Panc1 (cell line): ENCODE measurements at regions not wholly inside any gene's neighbourhood (a gene's known extent, or its start where the extent isn't known, plus 50 kb on each side); places are given as distances from the start of the nearest gene placed in this dataset.

Experiments used
- ATAC-seq: fragments of 200-7000 bp; cut with Tn5 transposase; 2 replicates; pipeline ENCODE4 v1.9.1; 2020; ENCODE audit warnings: mild to moderate bottlenecking, moderate library complexity
- BruUV-seq: library from RNA; stranded (reverse); fragments of 400-500 nt; replicated peaks from 2 replicates; lab custom pipeline; 2021; lab: Mats Ljungman, UMichigan
- CTCF ChIA-PET: fragments of 300-600 bp; sonication (Branson Sonifier 250); formaldehyde crosslinking; loops from one replicate; lab custom pipeline; 2022; ENCODE audit warnings: antibody characterized with exemption; lab: Charles Lee
- POLR2A ChIA-PET: fragments of 300-600 bp; sonication (Branson Sonifier 250); formaldehyde crosslinking; loops from one replicate; lab custom pipeline; 2022; ENCODE audit warnings: antibody characterized with exemption; lab: Charles Lee
- DNase-seq: peaks from one replicate; pipeline ENCODE4 v3.0.0-alpha.2; 2010; ENCODE audit warnings: low read depth, low spot score
- H3K27ac ChIP-seq: 2 replicates; pipeline ENCODE4 v1.5.1; 2011; ENCODE audit warnings: mild to moderate bottlenecking, low read length, inconsistent platforms
- H3K27me3 ChIP-seq: fragments of 200-500 bp; sonication (Bioruptor generic); 2 replicates; pipeline ENCODE4 v1.6.0; 2014; ENCODE audit warnings: low read length, inconsistent platforms; ENCODE audit not compliant: control insufficient read depth, insufficient read depth
- H3K36me3 ChIP-seq: fragments of 200-500 bp; sonication (Bioruptor generic); 2 replicates; pipeline ENCODE4 v1.5.1; 2014; ENCODE audit warnings: inconsistent platforms, mild to moderate bottlenecking, low read length, moderate library complexity; ENCODE audit not compliant: control insufficient read depth, insufficient read depth
- H3K4me1 ChIP-seq: 2 replicates; pipeline ENCODE4 v1.5.1; 2011; ENCODE audit warnings: inconsistent platforms, mild to moderate bottlenecking, low read length, moderate library complexity; ENCODE audit not compliant: control insufficient read depth, insufficient read depth
- H3K4me3 ChIP-seq, 2 experiments: 2 replicates each; pipeline ENCODE4 v1.5.1; 2011 to 2012; ENCODE audit warnings: low read depth in 2 of 2, low read length in 2 of 2, mild to moderate bottlenecking in 2 of 2, inconsistent platforms in 1 of 2, moderate library complexity in 1 of 2
- H3K9me3 ChIP-seq: fragments of 200-500 bp; sonication (Bioruptor generic); 2 replicates; pipeline ENCODE4 v1.5.1; 2014; ENCODE audit warnings: low read depth, mild to moderate bottlenecking, inconsistent platforms, low read length, moderate library complexity; ENCODE audit not compliant: control insufficient read depth, insufficient read depth
- POLR2AphosphoS5 ChIP-seq: IDR thresholded peaks from 2 replicates; pipeline ENCODE4 v1.6.1; 2012; ENCODE audit warnings: mild to moderate bottlenecking, low read depth, low read length, moderate library complexity
- SIN3A ChIP-seq: IDR thresholded peaks from 2 replicates; pipeline ENCODE4 v1.6.1; 2012; ENCODE audit warnings: low read depth, mild to moderate bottlenecking, low read length, moderate library complexity, borderline replicate concordance; ENCODE audit not compliant: insufficient read depth
- TCF7L2 ChIP-seq: IDR thresholded peaks from 2 replicates; pipeline ENCODE4 v1.6.1; 2011; ENCODE audit warnings: mild to moderate bottlenecking, low read depth, low read length, inconsistent platforms
- in situ Hi-C: cut with HindIII; loops from 2 replicates; pipeline ENCODE4 v1.10.0; 2016; ENCODE audit warnings: low sequenced_read_pairs, low pct_unique_long_range_greater_than_20kb
- intact Hi-C: fragments of 100-400 bp; cut with micrococcal nuclease; formaldehyde crosslinking; loops from one replicate; pipeline ENCODE4 v1.10.0; 2022; ENCODE audit not compliant: unreplicated experiment
- TF ChIP-seq, protein P1 (sequence below): fragments of 450-650 bp; IDR thresholded peaks from 2 replicates; pipeline ENCODE4 v1.5.1; 2017; ENCODE audit warnings: mild to moderate bottlenecking
- TF ChIP-seq, protein P2 (sequence below), 2 experiments: IDR thresholded peaks; 2 replicates each; pipeline ENCODE4 v1.6.1; 2011 to 2012; ENCODE audit warnings: low read depth in 2 of 2, control low read depth in 1 of 2, low read length in 1 of 2, mild to moderate bottlenecking in 1 of 2, moderate library complexity in 1 of 2; ENCODE audit not compliant: insufficient read depth in 1 of 2

DNA sequence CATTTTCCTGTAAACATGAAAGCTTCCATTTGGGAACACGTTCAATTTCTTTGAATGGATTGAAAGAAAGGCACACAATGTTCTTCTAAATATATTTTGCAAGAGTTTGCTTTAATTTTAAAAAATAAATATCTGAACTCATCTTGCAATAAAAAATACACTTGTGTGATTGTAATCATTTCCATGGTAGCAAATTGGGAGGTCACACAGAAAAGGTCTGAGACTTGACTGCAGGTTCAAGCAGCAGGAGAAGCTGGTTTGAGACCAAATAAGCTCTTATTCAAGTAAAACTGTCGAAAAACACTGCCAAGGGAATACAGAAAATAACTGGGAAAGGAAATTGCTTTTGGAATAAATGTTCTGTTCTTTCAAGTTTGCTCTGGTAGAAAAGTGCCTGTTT, 498.9 kb downstream of the ADGRL2 start:
- Histone ChIP-seq H3K36me3 (no peaks in the 10 kb centered on the region), H3K4me1 (no peaks in the 10 kb centered on the region), H3K27ac (no peak overlapping the region), H3K9me3 (no peaks in the 10 kb centered on the region), H3K27me3 (no peaks in the 10 kb centered on the region), H3K4me3 (no peak overlapping the region)
- intact Hi-C loops = no loop called here
- in situ Hi-C loops = no loop called here
- DNase-seq (no peak), ATAC-seq (no peak)
- CTCF ChIA-PET = interaction anchor here (0.6 kb wide), 1 partner anchor 137 kb away, joined by 4 read pairs; no protein-coding TSS in a partner anchor
- no TSS peak for BruUV-seq
- POLR2A ChIA-PET = no interaction called here
- TF ChIP-seq TCF7L2 (no peak), SIN3A (no peak)
- TF ChIP-seq, protein P1, sequence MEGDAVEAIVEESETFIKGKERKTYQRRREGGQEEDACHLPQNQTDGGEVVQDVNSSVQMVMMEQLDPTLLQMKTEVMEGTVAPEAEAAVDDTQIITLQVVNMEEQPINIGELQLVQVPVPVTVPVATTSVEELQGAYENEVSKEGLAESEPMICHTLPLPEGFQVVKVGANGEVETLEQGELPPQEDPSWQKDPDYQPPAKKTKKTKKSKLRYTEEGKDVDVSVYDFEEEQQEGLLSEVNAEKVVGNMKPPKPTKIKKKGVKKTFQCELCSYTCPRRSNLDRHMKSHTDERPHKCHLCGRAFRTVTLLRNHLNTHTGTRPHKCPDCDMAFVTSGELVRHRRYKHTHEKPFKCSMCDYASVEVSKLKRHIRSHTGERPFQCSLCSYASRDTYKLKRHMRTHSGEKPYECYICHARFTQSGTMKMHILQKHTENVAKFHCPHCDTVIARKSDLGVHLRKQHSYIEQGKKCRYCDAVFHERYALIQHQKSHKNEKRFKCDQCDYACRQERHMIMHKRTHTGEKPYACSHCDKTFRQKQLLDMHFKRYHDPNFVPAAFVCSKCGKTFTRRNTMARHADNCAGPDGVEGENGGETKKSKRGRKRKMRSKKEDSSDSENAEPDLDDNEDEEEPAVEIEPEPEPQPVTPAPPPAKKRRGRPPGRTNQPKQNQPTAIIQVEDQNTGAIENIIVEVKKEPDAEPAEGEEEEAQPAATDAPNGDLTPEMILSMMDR = no peak

DNA sequence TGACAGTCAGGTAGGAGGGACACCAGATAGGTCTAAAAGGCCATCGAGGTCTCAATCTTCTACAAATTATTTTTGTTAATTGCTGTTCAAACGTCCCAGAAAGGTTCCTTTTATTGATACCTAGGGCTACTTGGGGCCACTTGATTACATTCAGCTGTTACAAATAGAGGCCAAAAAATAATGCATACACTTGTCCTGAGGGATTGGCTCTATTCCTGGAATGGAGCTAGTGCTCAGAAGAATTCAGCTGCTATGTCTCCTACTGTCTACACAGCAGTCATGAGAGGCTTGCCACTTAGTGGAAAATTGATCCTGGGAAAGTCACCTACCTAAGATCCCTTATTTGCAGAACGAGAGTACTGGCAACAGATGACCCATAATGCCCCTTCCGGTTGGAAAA, 498.3 kb downstream of the ADGRL2 start:
- no TSS peak for BruUV-seq
- no peak for ATAC-seq
- TF ChIP-seq TCF7L2 (no peak), SIN3A (no peak), POLR2AphosphoS5 (no peak)
- TF ChIP-seq, protein P1 = no peak
- TF ChIP-seq, protein P2, sequence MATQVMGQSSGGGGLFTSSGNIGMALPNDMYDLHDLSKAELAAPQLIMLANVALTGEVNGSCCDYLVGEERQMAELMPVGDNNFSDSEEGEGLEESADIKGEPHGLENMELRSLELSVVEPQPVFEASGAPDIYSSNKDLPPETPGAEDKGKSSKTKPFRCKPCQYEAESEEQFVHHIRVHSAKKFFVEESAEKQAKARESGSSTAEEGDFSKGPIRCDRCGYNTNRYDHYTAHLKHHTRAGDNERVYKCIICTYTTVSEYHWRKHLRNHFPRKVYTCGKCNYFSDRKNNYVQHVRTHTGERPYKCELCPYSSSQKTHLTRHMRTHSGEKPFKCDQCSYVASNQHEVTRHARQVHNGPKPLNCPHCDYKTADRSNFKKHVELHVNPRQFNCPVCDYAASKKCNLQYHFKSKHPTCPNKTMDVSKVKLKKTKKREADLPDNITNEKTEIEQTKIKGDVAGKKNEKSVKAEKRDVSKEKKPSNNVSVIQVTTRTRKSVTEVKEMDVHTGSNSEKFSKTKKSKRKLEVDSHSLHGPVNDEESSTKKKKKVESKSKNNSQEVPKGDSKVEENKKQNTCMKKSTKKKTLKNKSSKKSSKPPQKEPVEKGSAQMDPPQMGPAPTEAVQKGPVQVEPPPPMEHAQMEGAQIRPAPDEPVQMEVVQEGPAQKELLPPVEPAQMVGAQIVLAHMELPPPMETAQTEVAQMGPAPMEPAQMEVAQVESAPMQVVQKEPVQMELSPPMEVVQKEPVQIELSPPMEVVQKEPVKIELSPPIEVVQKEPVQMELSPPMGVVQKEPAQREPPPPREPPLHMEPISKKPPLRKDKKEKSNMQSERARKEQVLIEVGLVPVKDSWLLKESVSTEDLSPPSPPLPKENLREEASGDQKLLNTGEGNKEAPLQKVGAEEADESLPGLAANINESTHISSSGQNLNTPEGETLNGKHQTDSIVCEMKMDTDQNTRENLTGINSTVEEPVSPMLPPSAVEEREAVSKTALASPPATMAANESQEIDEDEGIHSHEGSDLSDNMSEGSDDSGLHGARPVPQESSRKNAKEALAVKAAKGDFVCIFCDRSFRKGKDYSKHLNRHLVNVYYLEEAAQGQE (IDR thresholded peaks at IDR 0.05; ENCODE audit: insufficient read depth in 1 of 2, low read depth in 2 of 2, low read length in 1 of 2) = no peak
- no peak overlapping the region for H3K4me3 ChIP-seq
- H3K36me3 ChIP-seq = no peaks in the 10 kb centered on the region
- no peak for DNase-seq
- H3K27ac ChIP-seq = no peak overlapping the region
- ChIA-PET POLR2A (no interaction called here), CTCF (interaction anchor here (0.6 kb wide), 1 partner anchor 138 kb away, joined by 4 read pairs; no protein-coding TSS in a partner anchor)
- intact Hi-C loops (no loop called here), in situ Hi-C loops (no loop called here)
- H3K9me3 ChIP-seq = no peaks in the 10 kb centered on the region
- H3K27me3 ChIP-seq = no peaks in the 10 kb centered on the region
- no peaks in the 10 kb centered on the region for H3K4me1 ChIP-seq
